GM19455 (cell line): ENCODE measurements at regions not wholly inside any gene's neighbourhood (a gene's known extent, or its start where the extent isn't known, plus 50 kb on each side); places are given as distances from the start of the nearest gene placed in this dataset.

ENCODE experiments used
- ATAC-seq: cut with Tn5 transposase; IDR thresholded peaks from one replicate; pipeline ENCODE4 v1.9.1; 2021; ENCODE audit not compliant: unreplicated experiment

DNA sequence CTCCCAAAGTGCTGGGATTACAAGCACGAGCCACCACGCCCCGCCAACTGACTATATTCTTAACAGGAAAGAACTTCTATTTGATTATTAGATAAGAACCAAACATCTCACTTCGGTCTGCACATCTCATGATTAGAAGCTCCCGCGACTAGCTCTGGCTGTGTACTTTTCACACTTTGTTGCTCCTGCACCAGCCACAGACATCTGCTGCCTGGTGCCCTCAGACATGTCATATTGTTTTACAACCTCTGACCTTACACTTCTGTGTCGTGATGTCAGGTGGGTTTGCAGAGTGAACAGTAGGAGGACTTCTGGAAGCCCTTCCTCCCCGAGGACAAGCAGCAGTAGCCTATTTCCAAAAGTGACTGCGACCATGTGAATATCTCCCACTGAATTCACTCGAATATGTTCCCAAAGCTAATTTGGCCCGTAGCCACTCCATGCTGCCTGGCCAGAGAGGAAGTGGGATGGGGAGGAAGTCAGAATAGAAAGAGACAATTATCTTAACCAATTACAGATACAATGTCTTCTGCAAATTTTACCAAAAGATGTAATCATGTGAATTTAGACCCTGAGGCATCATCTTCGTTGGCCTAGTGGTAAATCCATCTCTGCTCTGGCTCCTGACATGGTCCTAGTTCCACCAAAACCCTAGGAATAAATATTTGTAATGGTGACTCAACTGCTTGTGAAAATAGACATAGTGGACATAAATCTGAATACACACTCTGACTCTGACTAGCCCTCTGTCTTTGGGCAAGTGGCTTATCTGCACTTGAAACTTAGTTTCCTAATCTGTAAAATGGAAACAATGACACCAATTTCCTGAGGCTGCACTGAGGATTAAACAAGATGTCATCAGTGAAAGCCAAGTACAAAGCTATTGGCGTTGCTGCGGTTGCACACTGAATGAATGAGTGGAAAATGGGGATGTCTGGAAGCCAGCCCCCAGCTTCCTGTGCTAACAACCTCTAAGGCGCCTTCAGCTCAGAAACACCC lies 406.1 kb downstream of the LRATD1 start:
- no peak for ATAC-seq

DNA sequence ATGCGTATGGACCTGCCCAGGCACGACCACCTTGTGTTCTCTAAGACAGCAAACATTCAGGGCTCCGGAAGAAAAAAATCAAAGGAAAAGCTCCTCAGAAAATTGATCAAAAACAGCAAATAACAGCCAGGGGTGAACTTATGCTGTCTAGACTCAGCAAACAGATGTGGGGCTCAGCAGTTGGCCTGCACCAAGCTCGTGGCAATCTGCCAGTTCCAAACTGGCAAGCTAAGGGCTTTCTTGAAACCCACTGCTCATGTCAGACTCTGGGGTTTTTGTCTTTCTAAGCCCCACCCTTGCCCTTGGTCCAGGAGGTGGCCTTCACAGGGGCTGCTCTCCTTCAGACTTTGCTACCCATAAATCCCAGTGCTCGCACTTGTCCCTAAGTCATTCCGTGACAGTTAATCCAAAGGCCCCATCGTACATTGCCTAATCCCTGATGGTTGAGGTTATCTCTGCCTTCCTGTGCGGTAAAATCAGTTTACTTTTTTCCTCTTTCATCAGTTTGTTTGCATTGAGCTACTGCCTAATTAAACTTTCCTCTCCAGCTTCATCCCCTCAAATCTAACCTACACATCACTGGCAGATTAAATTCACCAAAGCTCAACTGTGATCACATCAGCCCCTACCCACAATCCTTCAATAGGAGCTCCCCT lies 408.0 kb downstream of the LRATD1 start:
- no peak for ATAC-seq

DNA sequence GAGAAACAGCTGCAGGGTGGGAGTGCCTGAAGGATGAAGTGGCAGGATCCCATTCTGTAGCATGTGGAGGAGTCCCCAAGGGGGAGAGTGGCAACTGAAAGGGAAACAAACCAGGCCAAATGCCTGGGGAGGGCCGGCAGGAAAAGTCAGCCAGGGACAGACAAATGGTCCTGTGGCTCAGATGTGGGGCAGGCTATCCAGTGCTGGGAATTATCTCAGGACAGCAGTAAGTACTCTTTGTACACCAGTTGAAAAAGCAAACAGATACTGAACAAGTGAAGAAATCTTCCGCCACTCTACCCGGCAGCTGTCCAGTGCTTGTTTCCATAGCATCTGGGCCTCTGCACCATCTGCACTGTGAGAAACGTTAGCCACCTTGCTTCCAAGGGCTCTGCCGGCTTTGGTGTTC lies 408.9 kb downstream of the LRATD1 start:
- ATAC-seq = no peak

DNA sequence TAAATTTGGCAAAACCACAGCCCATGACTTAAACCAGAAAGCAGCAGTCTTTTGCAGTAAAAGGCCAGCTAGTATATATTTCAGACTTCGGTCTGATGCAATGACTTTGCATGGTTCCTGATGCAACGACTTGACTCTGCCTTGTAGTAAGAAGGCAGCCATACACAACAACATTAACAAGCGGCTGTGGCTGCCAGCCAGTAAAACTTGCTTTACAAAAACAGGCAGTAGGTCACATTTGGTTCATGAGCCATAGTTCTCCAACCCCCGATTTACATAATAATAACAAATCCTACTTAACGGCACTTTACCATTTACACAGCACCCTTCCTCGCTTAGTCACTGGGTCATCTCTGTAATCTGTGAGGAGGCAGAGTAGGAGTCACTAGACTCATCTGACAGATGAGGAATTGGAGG lies 410.3 kb downstream of the LRATD1 start:
- ATAC-seq = no peak

DNA sequence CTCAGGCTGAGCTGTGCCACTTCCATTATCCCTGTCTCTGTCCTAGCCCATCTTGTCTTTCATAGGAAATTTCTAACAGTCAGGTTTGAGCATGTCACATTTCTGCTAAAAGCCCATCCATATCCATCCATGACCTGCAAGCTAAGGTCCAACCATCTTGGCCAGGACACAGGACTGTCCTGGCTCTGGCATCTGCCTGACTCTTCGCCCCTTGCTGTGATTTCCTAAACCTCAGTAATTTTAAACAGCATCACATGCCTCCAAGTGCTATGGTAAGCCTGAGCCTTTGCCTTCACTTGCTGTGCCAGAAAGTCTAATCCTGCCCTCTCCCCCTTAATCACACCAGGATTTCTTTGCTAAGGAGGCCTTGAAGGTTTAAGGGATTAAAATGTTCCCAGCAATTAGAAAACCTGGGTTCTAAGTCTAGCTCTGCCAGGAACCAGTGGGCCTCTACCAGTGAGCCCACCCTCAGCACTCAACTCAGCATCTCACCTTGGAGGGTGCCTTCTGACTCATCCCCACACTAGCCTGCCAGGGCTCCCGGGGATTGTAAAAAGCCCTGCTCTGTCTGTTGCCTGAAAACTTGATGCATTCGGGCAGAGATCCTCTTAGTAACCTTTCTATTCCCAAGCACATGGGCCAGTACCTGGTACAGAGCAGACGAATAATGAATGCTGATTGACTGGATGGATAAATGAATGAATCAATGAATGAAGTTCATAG lies 411.0 kb downstream of the LRATD1 start:
- ATAC-seq = no peak

DNA sequence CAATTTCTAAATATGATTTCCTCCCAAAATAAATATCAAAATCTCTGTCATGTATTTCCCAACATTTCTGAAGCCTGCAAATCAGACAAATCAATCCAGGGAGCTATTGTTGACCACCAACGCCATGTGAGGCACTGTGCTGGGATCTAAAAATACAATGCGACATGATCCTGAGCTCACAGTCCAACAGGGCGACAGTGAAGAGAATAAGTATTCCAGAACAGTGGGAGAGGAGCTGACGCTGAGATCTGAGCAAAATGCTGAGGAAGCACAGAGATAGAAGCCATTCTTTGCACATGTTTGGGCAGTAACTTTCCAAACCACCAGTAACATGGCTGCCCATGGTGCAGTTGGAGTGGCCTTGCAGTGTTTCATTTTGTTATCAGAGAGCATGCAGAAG lies 412.5 kb downstream of the LRATD1 start:
- no peak for ATAC-seq

DNA sequence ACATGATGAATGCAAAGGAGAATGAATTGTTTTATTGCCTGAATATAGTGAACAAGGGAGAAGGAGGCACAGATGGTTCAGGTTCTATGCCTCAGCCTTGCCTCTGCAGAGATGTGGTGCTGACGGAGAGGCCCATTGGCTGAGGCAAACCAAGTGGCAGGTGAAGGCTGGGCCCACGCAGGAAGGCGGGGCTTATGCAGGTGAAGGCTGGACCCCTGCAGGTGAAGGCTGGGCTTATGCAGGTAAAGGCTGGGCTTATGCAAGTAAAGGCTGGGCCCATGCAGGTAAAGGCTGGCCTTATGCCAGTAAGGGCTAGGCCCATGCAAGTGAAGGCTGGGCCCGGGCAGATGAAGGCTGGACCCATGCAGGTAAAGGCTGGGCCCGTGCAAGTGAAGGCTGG lies 414.7 kb downstream of the LRATD1 start:
- ATAC-seq = no peak

DNA sequence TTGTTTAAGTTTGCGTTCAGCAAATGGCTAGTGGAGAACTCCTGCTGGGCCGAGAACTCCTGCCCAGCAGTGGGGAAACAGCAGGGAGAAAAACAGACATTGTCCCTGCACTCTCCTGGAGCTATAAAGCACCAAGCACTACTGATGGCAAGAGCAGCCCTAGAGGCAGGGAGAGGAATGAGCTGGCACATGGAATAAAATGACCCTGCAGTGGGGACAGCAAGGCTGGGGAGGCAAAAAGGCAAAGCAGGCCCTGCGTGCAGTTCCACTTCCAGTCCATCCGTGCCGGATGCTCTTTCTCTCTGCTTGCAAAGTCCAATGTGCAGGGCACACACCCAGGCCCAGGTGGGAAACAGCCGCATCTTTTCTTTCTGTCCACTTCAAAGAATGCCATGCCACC lies 415.5 kb downstream of the LRATD1 start:
- no peak for ATAC-seq

DNA sequence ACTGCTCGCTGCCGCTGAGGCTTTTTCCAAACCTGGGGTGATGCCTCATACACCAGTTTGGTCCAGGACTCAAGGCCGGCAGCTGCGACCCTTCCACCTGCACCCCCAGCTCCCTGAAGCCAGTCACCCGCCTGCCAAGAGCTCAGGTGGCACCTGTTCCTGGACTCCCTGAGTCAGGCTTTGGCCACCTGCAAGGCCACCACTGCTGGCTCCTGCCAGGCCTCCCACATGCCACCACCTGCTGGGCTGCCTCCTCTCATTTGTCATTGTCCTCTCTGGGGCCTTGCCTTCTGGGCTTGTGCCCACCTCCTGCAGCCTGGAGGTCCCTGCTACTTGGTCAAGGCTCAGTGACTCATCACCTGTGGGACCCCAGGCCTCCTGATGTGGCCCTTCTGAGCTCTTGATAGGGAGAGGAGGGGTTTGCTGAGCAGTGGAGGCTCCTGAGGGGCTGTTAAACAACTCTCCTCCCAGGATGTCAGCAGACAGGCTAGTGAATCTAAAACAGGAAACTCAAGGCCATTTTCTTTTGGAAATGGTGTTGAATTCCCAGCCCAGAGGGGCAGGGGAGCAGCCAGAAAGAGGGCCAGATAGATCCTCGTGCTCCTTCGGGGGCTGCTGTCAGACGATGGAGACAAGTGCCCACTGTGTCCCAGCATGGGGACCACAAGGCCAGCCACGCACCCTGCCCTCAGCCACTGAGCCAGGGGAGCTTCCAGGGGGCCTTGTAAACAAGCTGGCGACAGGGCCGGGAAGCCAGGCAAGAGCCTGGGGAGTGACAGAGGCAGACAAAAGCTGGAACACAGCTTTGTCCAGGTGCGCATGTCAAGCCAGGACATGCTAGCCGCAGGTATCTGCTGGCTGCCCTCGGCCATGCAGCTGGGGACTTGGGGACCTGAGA lies 416.8 kb downstream of the LRATD1 start:
- no peak for ATAC-seq

DNA sequence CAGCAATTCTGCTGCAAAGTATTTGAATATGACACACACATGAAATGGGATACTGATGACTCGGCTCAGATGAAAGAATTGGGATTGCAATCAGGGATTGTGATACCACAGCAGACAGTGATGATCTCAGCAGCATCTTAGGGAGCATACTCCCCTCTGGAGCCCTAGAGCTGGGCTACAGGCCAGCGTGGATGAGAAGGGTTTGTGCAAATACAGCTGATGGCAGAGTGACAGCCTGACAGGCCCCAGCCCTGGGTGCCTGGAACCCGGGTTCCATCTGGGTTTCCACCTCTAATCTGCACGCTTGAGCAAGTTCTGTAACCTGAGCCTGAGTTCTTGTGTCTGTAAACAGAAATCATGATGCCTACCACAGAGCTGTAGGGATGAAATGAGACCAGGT lies 418.0 kb downstream of the LRATD1 start:
- no peak for ATAC-seq

DNA sequence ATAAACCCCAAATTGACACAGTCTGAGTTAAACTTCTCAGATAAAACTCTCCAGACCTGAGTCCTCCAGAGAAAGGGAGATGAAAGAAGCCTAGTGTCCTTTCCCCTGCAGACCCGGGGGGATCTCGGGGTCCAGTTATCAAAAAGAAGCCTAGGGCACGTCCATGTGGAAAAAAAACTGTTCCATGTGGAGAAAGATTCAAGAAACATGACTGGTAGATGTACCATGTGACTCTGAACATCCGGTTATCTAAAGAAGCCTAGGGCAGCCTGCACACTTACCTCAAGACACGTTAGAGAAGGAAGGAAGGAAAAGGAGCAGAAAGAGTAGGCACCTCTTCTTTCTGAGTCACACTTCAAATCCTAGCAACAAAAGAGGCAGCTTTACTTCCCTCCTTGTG lies 421.0 kb downstream of the LRATD1 start:
- ATAC-seq = no peak

DNA sequence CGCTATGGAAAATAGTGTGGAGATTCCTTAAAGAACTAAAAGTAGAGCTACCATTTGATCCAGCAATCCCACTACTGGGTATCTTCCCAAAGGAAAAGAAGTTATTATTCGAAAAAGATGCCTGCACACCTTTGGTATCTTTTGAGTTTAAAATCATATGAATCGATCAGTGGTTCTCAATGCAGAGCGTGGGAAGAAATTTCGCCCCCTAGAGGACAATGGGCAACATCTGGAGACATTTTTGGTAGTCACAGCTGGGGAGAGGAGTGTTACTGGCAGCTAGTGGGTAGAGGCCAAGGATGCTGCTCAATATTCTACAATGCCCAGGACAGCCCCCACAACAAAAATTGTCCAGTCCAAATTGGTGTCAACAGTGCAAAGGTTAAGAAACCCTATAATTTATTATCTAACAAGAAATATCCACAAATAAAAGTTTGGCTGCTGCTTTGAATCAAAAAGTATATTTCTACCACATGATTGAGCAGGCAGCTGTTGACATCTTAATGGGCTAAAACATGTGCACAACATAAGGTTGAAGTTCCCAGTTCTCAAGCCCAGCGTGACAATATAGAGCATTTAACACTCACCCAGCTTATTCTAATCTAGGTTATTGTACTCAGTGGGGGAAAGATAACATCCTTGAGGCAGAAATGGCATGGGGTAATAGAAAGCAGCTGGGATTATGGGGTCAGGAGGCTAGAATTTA lies 425.7 kb downstream of the LRATD1 start:
- ATAC-seq = no peak

DNA sequence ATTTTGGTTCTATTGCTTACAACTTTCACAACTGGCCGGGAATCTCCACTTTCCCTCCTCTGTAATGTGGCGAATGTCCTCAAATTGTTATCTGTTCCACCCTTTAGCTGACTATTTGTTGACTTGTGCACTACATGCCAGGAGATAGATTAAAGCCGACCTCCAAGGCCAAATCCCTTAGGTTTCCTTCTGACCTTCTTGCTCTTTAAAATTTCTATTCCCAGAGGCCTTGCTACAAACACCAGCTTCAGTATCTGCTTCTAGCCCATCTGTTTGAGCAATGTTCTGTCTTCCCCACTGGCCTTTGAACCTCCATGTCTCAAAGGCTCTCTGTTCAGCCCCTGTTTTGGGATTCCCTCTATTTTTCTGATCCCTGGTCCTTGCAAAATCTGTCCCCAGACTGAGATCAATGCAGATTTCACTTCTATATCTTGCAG lies 426.2 kb downstream of the LRATD1 start:
- ATAC-seq = no peak

DNA sequence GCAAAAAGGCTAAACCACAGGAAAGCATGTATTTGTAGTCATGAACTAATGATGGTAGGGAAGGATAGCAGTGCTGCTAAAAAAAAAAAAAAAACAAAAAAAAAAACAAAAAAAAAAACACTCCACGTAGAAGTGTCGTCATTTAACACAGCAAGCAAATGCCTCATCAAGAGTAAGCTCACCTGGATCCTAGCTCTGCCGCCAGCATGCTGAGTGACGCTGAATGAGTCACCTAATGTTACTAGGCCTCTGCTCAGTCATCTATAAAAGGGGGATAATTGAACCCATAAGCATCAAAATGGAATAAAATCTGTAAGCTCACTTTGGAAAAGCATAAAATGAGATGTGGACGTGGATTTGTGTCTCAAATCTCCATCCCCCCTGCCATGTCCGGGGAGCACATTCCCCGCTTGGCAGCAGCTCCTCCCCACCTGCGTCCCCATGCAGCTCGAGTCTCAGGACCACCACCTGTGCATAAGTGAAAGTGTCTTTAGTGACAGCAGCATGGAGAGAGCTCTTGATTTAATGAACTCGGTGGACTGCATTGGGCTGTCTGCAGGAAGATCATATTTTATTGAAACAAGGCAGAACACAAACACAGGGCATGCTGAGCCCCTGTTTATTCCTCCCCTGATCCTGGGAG lies 427.5 kb downstream of the LRATD1 start:
- no peak for ATAC-seq

DNA sequence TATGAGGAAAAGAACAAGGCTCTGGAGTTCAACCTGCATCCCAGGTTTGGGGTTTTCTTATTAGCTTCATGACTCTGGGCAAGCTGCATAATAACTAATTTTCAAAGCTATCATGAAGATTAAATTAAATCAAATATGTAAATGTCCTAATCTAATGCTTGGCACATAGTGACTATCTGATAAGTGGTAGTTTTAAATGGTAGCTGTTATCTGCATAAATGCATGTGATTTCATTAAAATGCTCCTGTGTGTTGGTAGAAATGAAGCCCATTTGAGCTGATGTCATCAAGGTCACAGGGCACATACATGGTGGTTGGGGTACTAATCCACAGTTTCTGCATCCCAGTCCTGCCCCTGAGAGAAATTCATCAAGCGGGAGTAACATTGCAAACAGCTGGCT lies 428.8 kb downstream of the LRATD1 start:
- ATAC-seq = no peak

DNA sequence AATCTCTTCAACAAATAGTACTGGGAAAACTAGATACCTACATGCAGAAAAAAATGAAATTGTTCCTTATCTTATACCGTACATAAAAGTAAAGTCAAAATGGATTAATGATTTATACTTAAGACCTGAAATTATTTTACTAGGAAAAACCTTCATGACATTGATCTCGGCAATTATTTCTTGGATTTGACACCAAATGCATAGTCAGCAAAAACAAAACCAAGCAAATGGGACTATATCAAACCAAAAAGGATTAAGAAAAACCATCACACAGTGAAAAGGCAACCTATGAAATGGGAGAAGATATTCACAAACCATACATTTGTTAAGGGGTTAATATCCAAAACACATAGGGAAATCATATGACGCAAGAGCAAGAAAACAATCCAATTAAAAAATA lies 433.6 kb downstream of the LRATD1 start:
- no peak for ATAC-seq

DNA sequence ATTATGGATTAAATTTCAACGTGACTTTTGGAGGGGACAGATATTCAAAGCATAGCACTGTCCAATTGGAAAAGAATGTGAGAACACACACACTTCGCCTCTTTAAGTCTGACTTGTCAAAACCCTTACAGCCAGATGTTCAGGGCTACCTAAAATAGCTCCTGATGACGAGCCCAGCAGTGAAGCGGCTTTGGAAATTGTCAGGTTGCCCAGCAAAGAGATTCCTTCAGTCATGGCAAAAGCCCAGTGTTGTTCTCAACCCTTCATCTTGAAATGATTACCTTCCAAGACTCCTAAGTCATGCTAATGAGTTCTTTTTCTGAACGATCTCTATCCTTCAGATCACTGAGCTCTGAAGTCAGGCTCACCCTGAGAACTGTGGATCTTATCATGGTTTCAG lies 436.6 kb downstream of the LRATD1 start:
- no peak for ATAC-seq

DNA sequence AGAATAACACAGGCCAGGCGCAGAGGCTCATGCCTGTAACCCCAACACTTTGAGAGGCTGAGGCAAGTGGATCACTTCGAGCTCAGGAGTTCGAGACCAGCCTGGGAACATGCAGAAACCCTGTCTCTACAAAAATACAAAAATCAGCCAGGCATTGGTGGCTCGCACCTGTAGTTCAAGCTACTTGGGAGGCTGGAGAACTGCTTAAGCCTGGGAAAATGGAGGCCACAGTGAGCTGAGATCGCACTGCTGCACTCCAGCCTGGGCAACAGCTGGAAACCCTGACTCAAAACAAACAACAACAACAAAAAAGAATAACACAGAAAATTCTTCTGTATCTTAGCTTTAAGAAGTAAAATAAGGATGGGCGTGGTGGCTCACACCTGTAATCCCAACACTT lies 440.3 kb downstream of the LRATD1 start:
- ATAC-seq = no peak

DNA sequence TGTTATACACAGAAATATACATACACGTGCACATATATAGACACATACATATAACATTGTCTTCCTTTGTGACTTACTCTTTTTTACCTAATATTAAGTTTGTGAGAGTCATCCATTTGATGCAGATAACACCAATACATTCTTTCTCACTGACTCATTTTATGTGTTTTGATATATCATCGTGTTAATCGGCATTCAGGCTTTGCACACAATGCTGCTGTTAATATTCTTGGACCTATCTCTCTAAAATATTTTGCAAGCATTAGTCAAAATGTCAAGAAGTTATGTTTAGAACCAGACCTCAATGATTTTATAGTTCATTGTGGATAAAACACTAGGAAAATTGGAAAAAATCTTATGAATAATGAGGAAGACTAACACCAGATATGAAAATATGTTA lies 441.1 kb downstream of the LRATD1 start:
- ATAC-seq = no peak

DNA sequence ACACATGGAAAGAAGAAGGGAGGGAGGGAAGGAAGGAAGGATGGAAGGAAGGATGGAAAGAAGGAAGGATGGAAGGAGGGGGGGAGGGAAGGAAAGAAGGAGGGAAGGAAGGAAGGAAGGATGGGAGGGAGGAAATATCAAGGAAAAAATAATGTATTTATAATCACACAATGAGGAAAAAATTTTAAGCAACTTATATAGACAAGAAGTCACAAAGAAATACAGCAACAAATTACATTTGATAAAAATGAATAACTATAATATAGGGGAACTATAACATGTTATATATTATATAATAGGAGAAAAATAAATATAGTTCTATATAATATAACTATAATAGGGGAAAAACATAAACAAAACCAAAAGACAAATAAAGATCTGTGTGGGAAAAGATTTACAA lies 441.8 kb downstream of the LRATD1 start:
- ATAC-seq = no peak
